Peyer's patch (tissue), 4 donors: ENCODE measurements at regions not wholly inside any gene's neighbourhood (a gene's known extent, or its start where the extent isn't known, plus 50 kb on each side); places are given as distances from the start of the nearest gene placed in this dataset.

ENCODE experiments used
- DNase-seq, 3 donors: peaks; one replicate each; pipeline ENCODE4 v3.0.0-alpha.2; 2017 to 2019
- H3K27ac ChIP-seq, 4 donors: fragments of 200-600 bp; sonication (generic); one replicate each; pipeline ENCODE4 v1.5.1; 2016 to 2019
- H3K27me3 ChIP-seq, 2 donors: fragments of 200-600 bp; sonication (generic); one replicate each; pipeline ENCODE4 v1.5.1; 2019
- H3K36me3 ChIP-seq, 3 donors: fragments of 200-600 bp; sonication (generic); one replicate each; pipeline ENCODE4 v1.5.1; 2016 to 2019
- H3K4me1 ChIP-seq, 4 donors: fragments of 200-600 bp; sonication (generic); one replicate each; pipeline ENCODE4 v1.5.1; 2016 to 2019
- H3K4me3 ChIP-seq, 4 donors: fragments of 200-600 bp; sonication (generic); 1 replicate in 3 of 4; 2 replicates in 1 of 4; pipeline ENCODE4 v1.5.1; 2016 to 2019; ENCODE audit warnings: mild to moderate bottlenecking in 1 of 4
- H3K9me3 ChIP-seq, 4 donors: fragments of 200-600 bp; sonication (generic); one replicate each; pipeline ENCODE4 v1.5.1; 2016 to 2019; ENCODE audit warnings: mild to moderate bottlenecking in 1 of 4
- CTCF ChIP-seq, 6 experiments: fragments of 450-650 bp in 4 of 6; fragments of 200-600 bp in 2 of 6; sonication (generic) in 1 of 6; IDR thresholded peaks; one replicate each; pipeline ENCODE4 v1.5.1; 2017 to 2019; ENCODE audit warnings: antibody characterized with exemption in 6 of 6, mild to moderate bottlenecking in 3 of 6, moderate library complexity in 1 of 6
- POLR2A ChIP-seq, 2 donors: fragments of 450-650 bp; IDR thresholded peaks; one replicate each; pipeline ENCODE4 v1.5.1; 2017; ENCODE audit warnings: antibody characterized with exemption in 2 of 2, mild to moderate bottlenecking in 2 of 2, moderate library complexity in 2 of 2

- no peak for TF ChIP-seq POLR2A (IDR thresholded peaks at IDR 0.05)
- no peak for TF ChIP-seq CTCF (IDR thresholded peaks at IDR 0.05)
Measured at GRCh38 chr3:163019260-163019659, 1522.7 kb downstream of the OTOL1 start.

GRCh38 chr3:163033652-163034051 is 1537.0 kb downstream of the OTOL1 start:
- no peak for DNase-seq
- Histone ChIP-seq H3K4me1 (no peaks in the 10 kb centered on the region), H3K9me3 (no peaks in the 10 kb centered on the region), H3K27me3 (no peaks in the 10 kb centered on the region), H3K4me3 (no peak overlapping the region), H3K36me3 (no peaks in the 10 kb centered on the region), H3K27ac (no peak overlapping the region)
- no peak for TF ChIP-seq CTCF (IDR thresholded peaks at IDR 0.05)
- TF ChIP-seq POLR2A (IDR thresholded peaks at IDR 0.05), result no peak

More at GRCh38 chr3:163019260-163019659, 1522.7 kb downstream of the OTOL1 start:
- no peak for DNase-seq
- no peaks in the 10 kb centered on the region for H3K9me3 ChIP-seq
- no peaks in the 10 kb centered on the region for H3K4me1 ChIP-seq
- no peaks in the 10 kb centered on the region for H3K27me3 ChIP-seq
- no peaks in the 10 kb centered on the region for H3K36me3 ChIP-seq
- H3K4me3 ChIP-seq, result no peak overlapping the region
- no peak overlapping the region for H3K27ac ChIP-seq

GRCh38 chr3:163039636-163040035 is 1543.0 kb downstream of the OTOL1 start:
- H3K4me3 ChIP-seq, result no peak overlapping the region
- TF ChIP-seq CTCF (IDR thresholded peaks at IDR 0.05), result no peak
- TF ChIP-seq POLR2A (IDR thresholded peaks at IDR 0.05), result no peak
- H3K27ac ChIP-seq, result no peak overlapping the region
- no peaks in the 10 kb centered on the region for H3K27me3 ChIP-seq
- H3K9me3 ChIP-seq, result no peaks in the 10 kb centered on the region
- no peaks in the 10 kb centered on the region for H3K4me1 ChIP-seq
- no peak for DNase-seq
- H3K36me3 ChIP-seq, result no peaks in the 10 kb centered on the region

- Histone ChIP-seq H3K9me3 (no peaks in the 10 kb centered on the region), H3K27ac (no peak overlapping the region), H3K4me3 (no peak overlapping the region), H3K4me1 (no peaks in the 10 kb centered on the region), H3K36me3 (no peaks in the 10 kb centered on the region), H3K27me3 (no peaks in the 10 kb centered on the region)
- no peak for DNase-seq
- no peak for TF ChIP-seq POLR2A (IDR thresholded peaks at IDR 0.05)
- TF ChIP-seq CTCF (IDR thresholded peaks at IDR 0.05), result no peak
Measured at GRCh38 chr3:163043074-163043473, 1546.5 kb downstream of the OTOL1 start.

- Histone ChIP-seq H3K4me1 (no peaks in the 10 kb centered on the region), H3K27me3 (no peaks in the 10 kb centered on the region), H3K4me3 (no peak overlapping the region), H3K9me3 (no peaks in the 10 kb centered on the region), H3K36me3 (no peaks in the 10 kb centered on the region), H3K27ac (no peak overlapping the region)
- DNase-seq, result no peak
- TF ChIP-seq POLR2A (IDR thresholded peaks at IDR 0.05) (no peak), CTCF (IDR thresholded peaks at IDR 0.05) (no peak)
Measured at GRCh38 chr3:163045945-163046344, 1549.3 kb downstream of the OTOL1 start.

GRCh38 chr3:163048881-163049280 is 1552.3 kb downstream of the OTOL1 start:
- no peak overlapping the region for H3K4me3 ChIP-seq
- DNase-seq, result no peak
- no peaks in the 10 kb centered on the region for H3K36me3 ChIP-seq

More at GRCh38 chr3:163048881-163049280, 1552.3 kb downstream of the OTOL1 start:
- Histone ChIP-seq H3K4me1 (no peaks in the 10 kb centered on the region), H3K9me3 (no peaks in the 10 kb centered on the region), H3K27me3 (no peaks in the 10 kb centered on the region), H3K27ac (no peak overlapping the region)
- TF ChIP-seq CTCF (IDR thresholded peaks at IDR 0.05) (no peak), POLR2A (IDR thresholded peaks at IDR 0.05) (no peak)
